Esophagus squamous epithelium (tissue), 4 donors: ENCODE measurements at regions not wholly inside any gene's neighbourhood (a gene's known extent, or its start where the extent isn't known, plus 50 kb on each side); places are given as distances from the start of the nearest gene placed in this dataset.

Source experiments
- POLR2A ChIP-seq, 4 donors: fragments of 450-650 bp; IDR thresholded peaks; one replicate each; pipeline ENCODE4 v1.6.1; 2017; ENCODE audit warnings: antibody characterized with exemption in 4 of 4, mild to moderate bottlenecking in 4 of 4, moderate library complexity in 3 of 4
- TF ChIP-seq, protein P1 (sequence below), 6 experiments: fragments of 450-650 bp in 4 of 6; fragments of 200-600 bp in 2 of 6; sonication (generic) in 2 of 6; IDR thresholded peaks; one replicate each; pipeline ENCODE4 v1.5.1; 2016 to 2019; ENCODE audit warnings: antibody characterized with exemption in 6 of 6, mild to moderate bottlenecking in 4 of 6, moderate library complexity in 4 of 6

DNA sequence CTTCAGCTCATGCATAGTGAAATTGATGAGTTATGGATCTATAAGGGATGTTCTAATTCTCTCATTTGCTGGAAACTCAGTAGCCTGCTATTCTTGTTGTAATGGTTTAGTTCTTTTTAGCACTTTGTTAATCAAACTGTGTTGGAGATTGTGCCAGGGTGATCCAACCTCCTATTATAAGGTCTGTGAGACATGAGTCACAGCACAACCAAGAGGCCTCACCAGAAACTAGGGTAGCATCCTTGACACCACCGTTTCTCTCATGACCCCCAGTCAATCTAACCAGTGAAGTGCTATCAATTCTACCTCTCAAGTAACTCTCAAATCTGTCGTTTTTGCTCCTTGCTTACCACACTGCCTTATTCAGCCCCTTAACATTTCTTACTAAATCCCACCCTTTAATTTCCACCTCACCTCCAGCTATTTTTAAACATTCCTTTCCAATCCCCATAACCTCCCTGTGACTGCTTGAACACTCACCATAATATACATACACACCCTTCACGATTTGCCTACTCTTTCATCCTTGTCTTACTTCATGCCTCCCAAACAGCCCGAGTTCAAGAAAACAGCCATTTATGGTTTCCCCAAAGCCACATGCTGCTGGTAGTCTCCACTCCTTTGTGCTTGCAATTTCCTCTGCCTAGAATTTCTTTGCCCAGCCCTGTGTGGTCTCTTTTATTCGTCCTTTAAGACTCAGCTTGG lies 53.9 kb upstream of the NUDT4 start:
- TF ChIP-seq, protein P1, sequence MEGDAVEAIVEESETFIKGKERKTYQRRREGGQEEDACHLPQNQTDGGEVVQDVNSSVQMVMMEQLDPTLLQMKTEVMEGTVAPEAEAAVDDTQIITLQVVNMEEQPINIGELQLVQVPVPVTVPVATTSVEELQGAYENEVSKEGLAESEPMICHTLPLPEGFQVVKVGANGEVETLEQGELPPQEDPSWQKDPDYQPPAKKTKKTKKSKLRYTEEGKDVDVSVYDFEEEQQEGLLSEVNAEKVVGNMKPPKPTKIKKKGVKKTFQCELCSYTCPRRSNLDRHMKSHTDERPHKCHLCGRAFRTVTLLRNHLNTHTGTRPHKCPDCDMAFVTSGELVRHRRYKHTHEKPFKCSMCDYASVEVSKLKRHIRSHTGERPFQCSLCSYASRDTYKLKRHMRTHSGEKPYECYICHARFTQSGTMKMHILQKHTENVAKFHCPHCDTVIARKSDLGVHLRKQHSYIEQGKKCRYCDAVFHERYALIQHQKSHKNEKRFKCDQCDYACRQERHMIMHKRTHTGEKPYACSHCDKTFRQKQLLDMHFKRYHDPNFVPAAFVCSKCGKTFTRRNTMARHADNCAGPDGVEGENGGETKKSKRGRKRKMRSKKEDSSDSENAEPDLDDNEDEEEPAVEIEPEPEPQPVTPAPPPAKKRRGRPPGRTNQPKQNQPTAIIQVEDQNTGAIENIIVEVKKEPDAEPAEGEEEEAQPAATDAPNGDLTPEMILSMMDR (IDR thresholded peaks at IDR 0.05): no peak
- TF ChIP-seq POLR2A (IDR thresholded peaks at IDR 0.05): no peak
